Karpas-422 (cell line): ENCODE measurements at regions not wholly inside any gene's neighbourhood (a gene's known extent, or its start where the extent isn't known, plus 50 kb on each side); places are given as distances from the start of the nearest gene placed in this dataset.
"Not testable (repeated sequence)": the region's sequence is repeated elsewhere in the genome, so short reads cannot be mapped to it uniquely, and the experiment has no call there.

Experiments
- DNase-seq: peaks from one replicate; pipeline ENCODE4 v3.0.0-alpha.2; 2015
- H2AFZ ChIP-seq: fragments of 200-600 bp; sonication (generic); 2 replicates; pipeline ENCODE4 v1.6.1; 2014; ENCODE audit warnings: antibody characterized with exemption, low read length, mixed read lengths
- H3K27ac ChIP-seq: fragments of 200-600 bp; sonication (generic); 2 replicates; pipeline ENCODE4 v1.5.1; 2014; ENCODE audit warnings: mild to moderate bottlenecking, low read length, moderate library complexity
- H3K27me3 ChIP-seq: fragments of 200-600 bp; sonication (generic); 2 replicates; pipeline ENCODE4 v1.6.1; 2014; ENCODE audit warnings: low read length, mixed read lengths
- H3K36me3 ChIP-seq: fragments of 200-600 bp; sonication (generic); 2 replicates; pipeline ENCODE4 v1.6.1; 2014; ENCODE audit warnings: low read length, mixed read lengths; ENCODE audit not compliant: insufficient read depth
- H3K4me1 ChIP-seq: fragments of 200-600 bp; sonication (generic); 2 replicates; pipeline ENCODE4 v1.6.1; 2014; ENCODE audit warnings: mild to moderate bottlenecking, low read length, mixed read lengths
- H3K4me2 ChIP-seq: fragments of 200-600 bp; sonication (generic); 2 replicates; pipeline ENCODE4 v1.6.1; 2014; ENCODE audit warnings: low read length, low read depth, mild to moderate bottlenecking; ENCODE audit not compliant: poor library complexity, severe bottlenecking
- H3K4me3 ChIP-seq: fragments of 200-600 bp; sonication (generic); 2 replicates; pipeline ENCODE4 v1.5.1; 2014; ENCODE audit warnings: mild to moderate bottlenecking, antibody characterized with exemption, low read length, mixed read lengths
- H3K79me2 ChIP-seq: fragments of 200-600 bp; sonication (generic); 2 replicates; pipeline ENCODE4 v1.6.1; 2014; ENCODE audit warnings: mild to moderate bottlenecking, low read length, mixed read lengths
- H3K9ac ChIP-seq: fragments of 200-600 bp; sonication (generic); 2 replicates; pipeline ENCODE4 v1.6.0; 2014; ENCODE audit warnings: low read length
- H3K9me2 ChIP-seq: fragments of 200-600 bp; sonication (generic), shearing (Covaris generic); replicated peaks from 2 replicates; pipeline ENCODE4 v1.6.0; 2014; ENCODE audit warnings: mild to moderate bottlenecking, low read length, moderate library complexity; ENCODE audit not compliant: insufficient read depth
- H3K9me3 ChIP-seq: fragments of 300-700, 200-600 bp; sonication (generic); 2 replicates; pipeline ENCODE4 v1.6.1; 2014; ENCODE audit warnings: low read length, mixed read lengths
- H4K20me1 ChIP-seq: fragments of 200-600 bp; sonication (generic); 2 replicates; pipeline ENCODE4 v1.6.1; 2014; ENCODE audit warnings: mild to moderate bottlenecking, antibody characterized with exemption, low read length, low read depth; ENCODE audit not compliant: insufficient read depth

DNA sequence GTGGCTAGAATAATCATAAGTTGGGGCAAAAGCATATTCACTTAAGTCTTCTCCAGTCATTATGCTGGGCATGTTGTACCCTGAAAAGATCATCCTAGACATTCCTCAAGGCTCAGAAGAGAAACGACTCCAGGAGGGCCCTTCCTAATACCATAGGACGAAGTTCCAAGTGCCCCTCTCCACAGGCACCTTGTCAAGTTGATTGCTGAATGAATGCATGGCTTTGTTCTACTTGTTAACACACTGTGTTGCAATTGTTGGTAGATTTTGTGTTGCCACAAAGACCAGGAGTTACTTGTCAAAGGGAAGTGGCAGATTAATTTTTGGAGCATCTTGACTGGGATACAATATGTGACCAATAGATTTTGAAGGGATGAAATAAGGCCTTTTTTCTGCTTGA is 194.3 kb upstream of the SMLR1 start:
- H3K4me2 ChIP-seq: no peak overlapping the region
- no peaks in the 10 kb centered on the region for H3K79me2 ChIP-seq
- H3K4me1 ChIP-seq: no peaks in the 10 kb centered on the region
- H3K9me2 ChIP-seq: no peaks in the 10 kb centered on the region
- H3K4me3 ChIP-seq: no peak overlapping the region
- no peaks in the 10 kb centered on the region for H4K20me1 ChIP-seq
- no peak overlapping the region for H2AFZ ChIP-seq
- no peaks in the 10 kb centered on the region for H3K27me3 ChIP-seq
- no peaks in the 10 kb centered on the region for H3K9me3 ChIP-seq
- H3K27ac ChIP-seq: no peak overlapping the region
- H3K36me3 ChIP-seq: no peaks in the 10 kb centered on the region
- H3K9ac ChIP-seq: no peak overlapping the region
- no peak for DNase-seq

DNA sequence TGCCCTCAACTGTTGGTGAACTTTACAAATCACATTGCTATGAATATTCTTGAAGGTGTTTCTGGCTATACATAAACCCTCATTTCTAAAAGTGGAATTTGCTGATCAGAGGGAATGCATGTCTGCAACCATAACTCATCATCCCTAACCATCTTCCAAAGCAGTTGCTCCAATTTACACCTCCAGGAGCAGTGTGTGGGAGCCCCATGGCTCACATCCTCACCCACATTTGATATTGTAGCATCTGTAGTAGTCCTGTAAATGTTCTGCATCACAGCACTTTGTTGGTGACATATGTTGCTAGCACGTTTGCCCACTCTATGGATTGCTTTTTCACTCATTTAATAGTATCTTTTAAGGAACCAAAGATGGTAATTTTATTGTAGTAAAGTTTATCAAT is 183.8 kb upstream of the SMLR1 start:
- DNase-seq: no peak
- no peaks in the 10 kb centered on the region for H3K4me1 ChIP-seq
- no peaks in the 10 kb centered on the region for H3K27me3 ChIP-seq
- H3K4me2 ChIP-seq: no peak overlapping the region
- no peaks in the 10 kb centered on the region for H3K36me3 ChIP-seq
- H3K9me3 ChIP-seq: no peaks in the 10 kb centered on the region
- no peaks in the 10 kb centered on the region for H4K20me1 ChIP-seq
- H3K79me2 ChIP-seq: no peaks in the 10 kb centered on the region
- no peaks in the 10 kb centered on the region for H3K9me2 ChIP-seq
- H2AFZ ChIP-seq: no peak overlapping the region
- no peak overlapping the region for H3K27ac ChIP-seq
- no peak overlapping the region for H3K9ac ChIP-seq
- H3K4me3 ChIP-seq: no peak overlapping the region

DNA sequence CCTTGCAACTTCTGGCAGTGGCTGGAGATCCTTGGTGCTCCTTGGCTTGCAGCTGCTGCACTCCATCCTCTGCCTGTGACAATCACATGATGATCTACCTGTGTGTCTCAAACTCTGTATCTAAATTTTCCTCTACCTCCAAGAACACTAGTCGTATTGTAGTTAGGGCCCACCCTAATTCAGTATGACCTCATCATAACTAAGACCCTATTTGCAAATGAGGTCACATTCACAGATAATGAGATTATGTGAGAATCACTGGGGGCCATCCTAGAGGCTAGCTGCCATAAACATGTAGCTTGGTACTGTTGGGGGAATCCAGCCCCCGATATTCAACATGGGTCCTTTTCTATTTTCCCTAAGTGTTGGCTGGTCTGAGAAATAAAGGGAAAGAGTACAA is 183.0 kb upstream of the SMLR1 start:
- no peak overlapping the region for H2AFZ ChIP-seq
- DNase-seq: no peak
- no peaks in the 10 kb centered on the region for H3K27me3 ChIP-seq
- no peaks in the 10 kb centered on the region for H4K20me1 ChIP-seq
- H3K9me3 ChIP-seq: no peaks in the 10 kb centered on the region
- no peak overlapping the region for H3K9ac ChIP-seq
- no peaks in the 10 kb centered on the region for H3K36me3 ChIP-seq
- no peaks in the 10 kb centered on the region for H3K4me1 ChIP-seq
- no peaks in the 10 kb centered on the region for H3K9me2 ChIP-seq
- no peak overlapping the region for H3K4me2 ChIP-seq
- no peak overlapping the region for H3K4me3 ChIP-seq
- no peaks in the 10 kb centered on the region for H3K79me2 ChIP-seq
- H3K27ac ChIP-seq: no peak overlapping the region

DNA sequence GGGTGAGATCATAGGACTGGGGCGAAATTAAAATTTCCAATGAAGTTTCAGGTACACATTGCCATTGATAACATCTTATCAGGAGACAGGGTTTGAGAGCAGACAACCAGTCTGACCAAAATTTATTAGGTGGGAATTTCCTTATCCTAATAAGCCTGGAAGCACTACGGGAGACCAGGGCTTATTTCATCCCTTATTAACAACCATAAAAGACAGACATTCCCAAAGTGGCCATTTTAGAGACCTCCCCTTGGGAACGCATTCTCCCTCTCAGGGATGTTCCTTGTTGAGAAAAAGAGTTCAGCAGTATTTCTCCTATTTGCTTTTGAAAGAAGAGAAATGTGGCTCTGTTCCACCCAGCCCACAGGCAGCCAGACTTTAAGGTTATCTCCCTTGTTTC is 182.4 kb upstream of the SMLR1 start:
- H3K27ac ChIP-seq, H3K9me3 ChIP-seq, H3K27me3 ChIP-seq, DNase-seq, H3K36me3 ChIP-seq, H3K9ac ChIP-seq, H3K79me2 ChIP-seq, H3K4me3 ChIP-seq, H4K20me1 ChIP-seq, H2AFZ ChIP-seq, H3K4me1 ChIP-seq, H3K9me2 ChIP-seq, H3K4me2 ChIP-seq: not testable (repeated sequence)

DNA sequence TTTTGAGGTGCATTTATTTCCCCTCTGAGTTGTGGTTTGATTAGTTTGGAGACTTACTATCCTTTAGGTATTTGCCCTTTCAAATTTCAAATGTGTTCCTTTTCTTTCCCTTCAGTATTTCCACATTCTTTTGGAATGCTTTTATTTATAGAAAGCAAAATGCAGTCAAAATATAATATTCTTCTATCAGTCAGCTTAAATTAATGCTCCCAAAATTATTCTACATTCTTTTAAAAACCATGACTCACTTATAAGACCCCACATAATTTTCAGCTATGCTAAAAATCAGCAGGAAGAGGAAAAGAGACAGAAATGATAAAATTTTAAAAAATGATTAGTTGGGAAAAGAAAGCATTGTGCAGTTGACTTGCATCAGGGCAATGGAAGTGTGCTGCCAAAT is 180.0 kb upstream of the SMLR1 start:
- H3K4me1 ChIP-seq: no peaks in the 10 kb centered on the region
- no peak overlapping the region for H2AFZ ChIP-seq
- no peak overlapping the region for H3K4me3 ChIP-seq
- H3K36me3 ChIP-seq: no peaks in the 10 kb centered on the region
- H3K27ac ChIP-seq: no peak overlapping the region
- no peak overlapping the region for H3K9ac ChIP-seq
- no peaks in the 10 kb centered on the region for H3K27me3 ChIP-seq
- DNase-seq: no peak
- H3K9me3 ChIP-seq: no peaks in the 10 kb centered on the region
- H3K4me2 ChIP-seq: no peak overlapping the region
- no peaks in the 10 kb centered on the region for H3K79me2 ChIP-seq
- no peaks in the 10 kb centered on the region for H3K9me2 ChIP-seq
- no peaks in the 10 kb centered on the region for H4K20me1 ChIP-seq

DNA sequence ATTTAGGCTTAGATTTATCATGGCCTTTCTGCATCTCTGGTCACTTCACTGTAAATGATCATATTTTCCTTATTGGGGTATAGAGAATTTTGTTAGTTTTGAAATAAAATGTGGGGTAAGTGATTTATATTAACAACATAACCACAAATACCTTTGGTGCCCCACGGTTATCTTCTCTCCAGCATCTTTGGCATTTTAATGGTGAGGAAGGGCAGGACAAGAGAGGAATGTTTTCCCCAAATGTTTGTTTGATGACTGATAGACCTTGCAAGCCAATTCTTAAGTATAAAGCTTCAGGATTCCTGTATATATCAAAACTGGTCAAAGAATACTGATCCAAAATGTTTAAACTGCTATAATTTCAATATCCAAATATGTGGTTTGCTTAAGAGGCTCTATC is 171.6 kb upstream of the SMLR1 start:
- Histone ChIP-seq H3K9me3 (no peaks in the 10 kb centered on the region), H3K4me3 (no peak overlapping the region), H3K79me2 (no peaks in the 10 kb centered on the region)

DNA sequence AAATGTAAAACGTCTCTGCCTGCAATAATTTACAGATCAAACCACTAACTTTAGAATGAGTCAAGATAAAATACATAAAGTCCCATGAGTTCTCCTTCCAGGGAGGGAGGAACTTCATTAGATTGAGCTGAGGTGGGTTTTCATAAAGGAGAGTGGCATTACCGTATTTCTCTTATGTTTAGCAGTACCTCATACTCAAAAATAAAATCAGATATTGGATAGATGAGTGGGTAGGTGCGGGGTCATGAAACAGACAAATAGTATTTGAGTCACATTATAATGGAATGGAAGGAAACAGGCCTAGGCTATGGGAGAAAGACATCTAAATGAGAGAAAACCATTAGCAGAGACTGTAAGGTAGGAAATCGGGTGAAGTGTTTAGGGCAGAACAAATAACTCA is 166.1 kb upstream of the SMLR1 start:
- H3K79me2 ChIP-seq: no peaks in the 10 kb centered on the region
- DNase-seq: no peak
- no peaks in the 10 kb centered on the region for H4K20me1 ChIP-seq
- no peaks in the 10 kb centered on the region for H3K9me2 ChIP-seq
- no peak overlapping the region for H3K9ac ChIP-seq
- H3K9me3 ChIP-seq: no peaks in the 10 kb centered on the region
- no peaks in the 10 kb centered on the region for H3K27me3 ChIP-seq
- H2AFZ ChIP-seq: no peak overlapping the region
- no peaks in the 10 kb centered on the region for H3K4me1 ChIP-seq
- H3K4me2 ChIP-seq: no peak overlapping the region
- no peak overlapping the region for H3K4me3 ChIP-seq
- no peak overlapping the region for H3K27ac ChIP-seq
- no peaks in the 10 kb centered on the region for H3K36me3 ChIP-seq

More for the DNA sequence above, 171.6 kb upstream of the SMLR1 start:
- Histone ChIP-seq H3K4me1 (no peaks in the 10 kb centered on the region), H3K9ac (no peak overlapping the region), H3K27ac (no peak overlapping the region), H3K27me3 (no peaks in the 10 kb centered on the region), H3K4me2 (no peak overlapping the region), H3K36me3 (no peaks in the 10 kb centered on the region), H2AFZ (no peak overlapping the region), H3K9me2 (no peaks in the 10 kb centered on the region), H4K20me1 (no peaks in the 10 kb centered on the region)
- DNase-seq: no peak

DNA sequence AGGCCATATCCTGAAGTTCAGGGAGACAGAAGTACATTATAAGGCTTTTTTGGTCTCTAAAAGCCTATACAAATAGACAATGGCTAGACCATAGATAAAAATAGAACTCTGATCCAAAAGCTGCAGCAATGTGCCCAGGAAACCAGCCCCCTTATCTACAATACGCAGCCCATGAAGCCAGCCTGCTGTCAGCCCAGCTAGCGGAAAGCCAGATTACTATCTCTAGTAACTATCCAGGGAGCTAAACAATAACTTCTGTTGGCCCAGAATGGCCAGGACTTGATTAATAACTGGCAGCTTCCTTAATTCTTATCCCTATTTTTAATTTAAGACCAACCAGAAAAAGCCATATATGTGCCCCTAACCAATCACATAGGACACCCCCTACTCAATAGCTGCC is 160.4 kb upstream of the SMLR1 start:
- no peak for DNase-seq
- H4K20me1 ChIP-seq: no peaks in the 10 kb centered on the region
- no peak overlapping the region for H3K27ac ChIP-seq
- no peaks in the 10 kb centered on the region for H3K79me2 ChIP-seq
- no peak overlapping the region for H3K9ac ChIP-seq
- H3K4me2 ChIP-seq: no peak overlapping the region
- no peaks in the 10 kb centered on the region for H3K9me3 ChIP-seq
- no peaks in the 10 kb centered on the region for H3K36me3 ChIP-seq
- no peak overlapping the region for H2AFZ ChIP-seq
- no peaks in the 10 kb centered on the region for H3K9me2 ChIP-seq
- no peaks in the 10 kb centered on the region for H3K4me1 ChIP-seq
- no peak overlapping the region for H3K4me3 ChIP-seq
- no peaks in the 10 kb centered on the region for H3K27me3 ChIP-seq

DNA sequence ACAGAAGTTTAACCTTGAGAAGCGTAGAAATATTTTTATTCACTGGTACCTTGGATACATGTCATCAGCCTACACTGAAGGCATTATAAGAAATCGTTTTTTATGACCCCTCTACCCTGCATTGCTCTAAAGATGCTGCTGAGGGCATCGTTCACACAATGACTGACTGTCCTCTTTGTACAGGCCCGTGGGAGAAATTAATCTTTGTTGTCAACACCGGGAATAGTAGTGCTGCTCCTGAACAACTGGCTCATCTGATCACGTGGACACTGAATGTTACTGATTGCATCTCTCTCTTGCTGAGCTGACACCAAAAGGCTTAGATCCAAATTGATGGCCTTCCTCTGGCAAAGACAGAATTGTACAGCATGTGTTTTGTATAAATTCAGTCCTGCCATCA is 157.1 kb upstream of the SMLR1 start:
- Histone ChIP-seq H3K4me2 (no peak overlapping the region), H3K9me2 (no peaks in the 10 kb centered on the region), H4K20me1 (no peaks in the 10 kb centered on the region), H3K4me1 (no peaks in the 10 kb centered on the region), H3K27ac (no peak overlapping the region), H3K36me3 (no peaks in the 10 kb centered on the region), H3K9ac (no peak overlapping the region), H3K4me3 (no peak overlapping the region), H3K79me2 (no peaks in the 10 kb centered on the region), H3K27me3 (no peaks in the 10 kb centered on the region), H2AFZ (no peak overlapping the region), H3K9me3 (no peaks in the 10 kb centered on the region)
- no peak for DNase-seq
